Activated naive CD8-positive, alpha-beta T cell treated with anti-CD3 and anti-CD28 coated beads, Interleukin-2, amount 50 U/mL, for 24 hours (primary cell): ENCODE measurements at regions not wholly inside any gene's neighbourhood (a gene's known extent, or its start where the extent isn't known, plus 50 kb on each side); places are given as distances from the start of the nearest gene placed in this dataset.

Experiments used
- ATAC-seq: fragments of 150-1000 bp; cut with Tn5 transposase; one replicate; pipeline ENCODE4 v1.10.0; 2021
- DNase-seq: peaks from one replicate; pipeline ENCODE4 v3.0.0; 2021
- H3K27ac Mint-ChIP-seq: one replicate; pipeline ENCODE4 v1.8.0; 2021; ENCODE audit warnings: mild to moderate bottlenecking, mixed read lengths
- H3K27me3 Mint-ChIP-seq: one replicate; pipeline ENCODE4 v1.8.0; 2021; ENCODE audit warnings: mixed read lengths
- H3K36me3 Mint-ChIP-seq: one replicate; pipeline ENCODE4 v1.8.0; 2021; ENCODE audit warnings: low read depth, mixed read lengths
- H3K4me1 Mint-ChIP-seq: one replicate; pipeline ENCODE4 v1.8.0; 2021; ENCODE audit warnings: mixed read lengths
- H3K4me3 Mint-ChIP-seq: one replicate; pipeline ENCODE4 v1.8.0; 2021; ENCODE audit warnings: mild to moderate bottlenecking, moderate library complexity, mixed read lengths
- H3K9me3 Mint-ChIP-seq: one replicate; pipeline ENCODE4 v1.8.0; 2021; ENCODE audit warnings: mixed read lengths

DNA sequence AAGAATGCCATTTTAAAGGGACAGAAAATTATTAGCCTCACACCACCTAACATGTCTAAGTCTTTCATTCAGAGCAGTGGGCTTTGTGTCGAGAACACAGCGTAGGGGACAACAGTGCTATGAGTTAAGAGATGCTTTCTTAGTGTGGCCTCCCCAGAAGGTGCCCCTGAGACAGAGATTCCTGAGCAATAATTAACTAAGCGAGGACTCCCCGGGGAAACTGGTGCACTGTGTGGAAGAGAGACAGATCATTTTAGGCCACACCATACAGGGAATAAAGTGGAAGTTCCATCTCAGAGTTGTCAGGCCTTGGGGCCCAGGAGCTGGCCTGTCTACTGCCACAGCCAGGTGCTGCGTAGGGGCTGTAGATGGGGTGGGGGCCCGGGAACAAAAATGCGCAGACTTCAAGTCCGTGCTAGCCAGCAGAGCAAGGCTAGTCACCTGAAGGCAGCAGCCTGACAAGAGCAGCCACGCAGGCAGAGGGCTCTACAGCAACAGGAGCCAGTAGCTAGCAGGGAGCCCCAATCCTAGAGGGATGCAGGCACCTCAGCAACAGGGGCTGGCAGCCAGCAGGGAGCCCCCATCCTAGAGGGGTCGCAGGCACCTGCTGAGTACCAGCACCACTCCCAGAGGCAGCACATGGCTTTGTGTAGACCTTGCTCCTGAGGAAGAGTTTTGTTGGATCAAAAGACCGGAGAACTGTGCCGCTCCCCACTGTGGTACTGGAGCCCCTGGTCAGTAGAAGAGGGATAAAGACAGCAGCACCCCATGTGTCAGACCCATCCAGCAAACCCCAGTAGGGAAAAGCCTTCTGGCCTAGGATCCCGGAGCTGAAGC lies 63.0 kb upstream of the NXT1 start:
- Mint-ChIP-seq H3K27ac (no peak overlapping the region), H3K27me3 (peaks cover 10% of the 10 kb centered on the region), H3K4me1 (no peaks in the 10 kb centered on the region)

GRCh38 chr20:23286346-23286745 lies 64.2 kb upstream of the NXT1 start:
- no peaks in the 10 kb centered on the region for H3K36me3 Mint-ChIP-seq
- no peaks in the 10 kb centered on the region for H3K4me1 Mint-ChIP-seq
- H3K27me3 Mint-ChIP-seq, result peaks cover 10% of the 10 kb centered on the region
- H3K27ac Mint-ChIP-seq, result no peak overlapping the region
- ATAC-seq (no peak), DNase-seq (no peak)
- no peaks in the 10 kb centered on the region for H3K9me3 Mint-ChIP-seq
- no peak overlapping the region for H3K4me3 Mint-ChIP-seq

More for the DNA sequence above, 63.0 kb upstream of the NXT1 start:
- no peaks in the 10 kb centered on the region for H3K36me3 Mint-ChIP-seq
- H3K4me3 Mint-ChIP-seq, result no peak overlapping the region
- H3K9me3 Mint-ChIP-seq, result no peaks in the 10 kb centered on the region
- no peak for ATAC-seq
- no peak for DNase-seq

DNA sequence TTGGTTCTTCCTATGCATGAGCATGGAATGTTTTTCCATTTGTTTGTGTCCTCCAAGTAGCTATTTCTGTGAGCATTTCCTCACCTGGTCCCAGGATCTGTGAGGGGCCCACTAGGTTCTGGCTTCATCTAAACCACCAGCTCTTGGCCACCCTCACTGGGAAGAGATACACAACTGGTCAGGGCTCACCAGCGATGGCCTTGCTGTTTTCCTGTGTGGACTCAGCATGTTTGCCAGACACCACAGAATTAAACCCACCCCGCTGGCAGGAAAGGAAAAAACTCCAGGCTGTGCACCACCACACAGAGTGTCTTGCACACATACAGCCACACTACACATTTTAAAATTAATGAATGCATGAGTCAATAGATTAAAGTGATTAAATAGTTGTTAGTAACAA lies 65.1 kb upstream of the NXT1 start:
- no peak for ATAC-seq
- peaks cover 4% of the 10 kb centered on the region for H3K27me3 Mint-ChIP-seq
- H3K9me3 Mint-ChIP-seq, result no peaks in the 10 kb centered on the region
- H3K4me1 Mint-ChIP-seq, result no peaks in the 10 kb centered on the region
- H3K4me3 Mint-ChIP-seq, result no peak overlapping the region
- no peaks in the 10 kb centered on the region for H3K36me3 Mint-ChIP-seq
- H3K27ac Mint-ChIP-seq, result no peak overlapping the region
- DNase-seq, result no peak

DNA sequence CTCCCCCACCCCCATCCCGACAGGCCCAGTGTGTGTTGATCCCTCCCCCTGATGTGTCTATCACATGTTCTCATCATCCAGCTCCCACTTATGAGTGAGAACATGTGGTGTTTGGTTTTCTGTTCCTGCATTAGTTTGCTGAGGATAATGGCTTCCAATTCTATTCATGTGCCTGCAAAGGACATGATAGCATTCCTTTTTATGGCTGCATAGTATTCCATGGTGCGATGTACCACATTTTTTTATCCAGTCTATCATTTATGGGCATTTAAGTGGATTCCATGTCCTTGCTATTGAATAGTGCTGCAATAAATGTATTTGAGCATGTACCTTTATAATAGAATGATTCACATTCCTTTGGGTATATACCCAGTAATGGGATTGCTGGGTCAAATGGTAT lies 66.6 kb upstream of the NXT1 start:
- Mint-ChIP-seq H3K36me3 (no peaks in the 10 kb centered on the region), H3K27ac (no peak overlapping the region), H3K4me3 (no peak overlapping the region), H3K9me3 (no peaks in the 10 kb centered on the region), H3K4me1 (no peaks in the 10 kb centered on the region), H3K27me3 (peaks cover 2% of the 10 kb centered on the region)
- no peak for ATAC-seq
- no peak for DNase-seq

GRCh38 chr20:23283096-23283850 lies 67.3 kb upstream of the NXT1 start:
- H3K36me3 Mint-ChIP-seq, result no peaks in the 10 kb centered on the region
- no peaks in the 10 kb centered on the region for H3K4me1 Mint-ChIP-seq
- H3K9me3 Mint-ChIP-seq, result no peaks in the 10 kb centered on the region
- ATAC-seq (no peak), DNase-seq (no peak)
- H3K27me3 Mint-ChIP-seq, result peaks cover 2% of the 10 kb centered on the region
- H3K27ac Mint-ChIP-seq, result no peak overlapping the region
- H3K4me3 Mint-ChIP-seq, result no peak overlapping the region

GRCh38 chr20:23282546-23282945 lies 68.0 kb upstream of the NXT1 start:
- ATAC-seq (no peak), DNase-seq (no peak)
- no peaks in the 10 kb centered on the region for H3K36me3 Mint-ChIP-seq
- no peak overlapping the region for H3K4me3 Mint-ChIP-seq
- H3K9me3 Mint-ChIP-seq, result no peaks in the 10 kb centered on the region
- H3K27ac Mint-ChIP-seq, result no peak overlapping the region
- H3K4me1 Mint-ChIP-seq, result no peaks in the 10 kb centered on the region
- H3K27me3 Mint-ChIP-seq, result peaks cover 2% of the 10 kb centered on the region

DNA sequence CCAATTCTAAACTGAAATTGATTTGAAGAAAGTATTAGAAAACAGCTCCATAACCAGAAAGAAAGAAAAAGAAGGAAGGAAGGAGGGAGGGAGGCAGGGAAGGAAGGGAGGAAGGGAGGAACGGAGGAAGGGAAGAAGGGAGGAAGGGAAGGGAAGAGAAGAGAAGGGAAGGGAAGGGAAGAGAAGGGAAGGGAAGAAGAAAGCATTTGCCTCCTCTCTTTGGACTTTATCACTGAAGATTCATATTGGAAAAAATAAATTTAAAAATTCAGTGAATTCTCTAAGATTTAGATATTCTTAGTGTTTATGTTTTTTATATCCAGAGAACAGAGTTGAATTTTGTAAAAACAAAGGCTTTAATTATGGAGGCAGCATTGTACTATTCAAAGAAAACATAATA lies 68.5 kb upstream of the NXT1 start:
- ATAC-seq (no peak), DNase-seq (no peak)
- no peak overlapping the region for H3K27ac Mint-ChIP-seq
- H3K36me3 Mint-ChIP-seq, result no peaks in the 10 kb centered on the region
- H3K27me3 Mint-ChIP-seq, result peaks cover 2% of the 10 kb centered on the region
- H3K4me3 Mint-ChIP-seq, result no peak overlapping the region
- no peaks in the 10 kb centered on the region for H3K9me3 Mint-ChIP-seq
- H3K4me1 Mint-ChIP-seq, result no peaks in the 10 kb centered on the region

DNA sequence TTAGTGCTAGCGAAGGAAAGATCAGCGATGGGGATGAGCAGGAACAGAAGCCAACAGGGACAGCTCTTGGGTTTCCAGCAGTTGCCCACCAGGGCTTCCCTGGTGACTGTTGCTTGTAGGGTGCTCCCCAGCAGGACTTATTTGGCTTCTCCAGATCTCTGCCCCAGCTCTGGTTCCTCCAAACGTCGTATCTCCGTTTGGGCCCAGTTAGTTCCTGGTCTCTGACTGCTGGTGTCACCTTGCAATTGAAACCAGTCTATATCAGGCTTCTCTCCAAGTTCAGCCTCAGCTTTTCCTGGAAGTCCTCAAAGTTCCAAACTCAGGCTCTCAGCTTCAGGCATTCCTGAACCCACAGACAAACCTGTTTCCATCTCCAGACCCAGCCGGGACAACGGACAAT lies 70.8 kb upstream of the NXT1 start:
- peaks cover 1% of the 10 kb centered on the region for H3K27me3 Mint-ChIP-seq
- H3K4me1 Mint-ChIP-seq, result no peaks in the 10 kb centered on the region
- no peak overlapping the region for H3K4me3 Mint-ChIP-seq
- no peak for DNase-seq
- H3K36me3 Mint-ChIP-seq, result no peaks in the 10 kb centered on the region
- ATAC-seq, result no peak
- no peak overlapping the region for H3K27ac Mint-ChIP-seq
- no peaks in the 10 kb centered on the region for H3K9me3 Mint-ChIP-seq

- H3K4me3 Mint-ChIP-seq, result no peak overlapping the region
- no peaks in the 10 kb centered on the region for H3K9me3 Mint-ChIP-seq
- ATAC-seq (no peak), DNase-seq (no peak)
- no peaks in the 10 kb centered on the region for H3K27me3 Mint-ChIP-seq
- no peak overlapping the region for H3K27ac Mint-ChIP-seq
- no peaks in the 10 kb centered on the region for H3K4me1 Mint-ChIP-seq
- H3K36me3 Mint-ChIP-seq, result no peaks in the 10 kb centered on the region
These were observed 72.4 kb upstream of the NXT1 start for GRCh38 chr20:23278172-23278571.

DNA sequence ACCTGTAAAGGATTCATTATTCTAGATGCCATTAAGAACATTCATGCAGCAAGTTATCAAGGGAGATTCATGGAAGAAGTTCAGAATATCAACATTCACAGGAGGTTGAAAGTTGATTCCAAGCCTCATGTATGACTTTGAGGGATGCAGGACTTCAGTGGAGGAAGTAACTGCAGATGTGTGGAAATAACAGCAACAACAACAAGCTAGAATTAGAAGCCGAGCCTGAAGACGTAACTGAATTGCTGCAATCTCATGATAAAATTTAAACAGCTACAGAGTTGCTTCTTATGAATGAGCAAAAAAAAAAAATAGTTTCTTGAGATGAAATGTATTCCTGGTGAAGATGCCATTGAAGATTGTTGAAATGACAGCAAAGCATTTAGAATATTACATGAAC lies 73.3 kb upstream of the NXT1 start:
- ATAC-seq (no peak), DNase-seq (no peak)
- no peaks in the 10 kb centered on the region for H3K36me3 Mint-ChIP-seq
- H3K9me3 Mint-ChIP-seq, result no peaks in the 10 kb centered on the region
- no peak overlapping the region for H3K27ac Mint-ChIP-seq
- H3K4me3 Mint-ChIP-seq, result no peak overlapping the region
- no peaks in the 10 kb centered on the region for H3K27me3 Mint-ChIP-seq
- H3K4me1 Mint-ChIP-seq, result no peaks in the 10 kb centered on the region

- ATAC-seq, result no peak
- H3K4me1 Mint-ChIP-seq, result no peaks in the 10 kb centered on the region
- no peaks in the 10 kb centered on the region for H3K36me3 Mint-ChIP-seq
- no peak overlapping the region for H3K4me3 Mint-ChIP-seq
- no peak for DNase-seq
- no peaks in the 10 kb centered on the region for H3K9me3 Mint-ChIP-seq
- H3K27ac Mint-ChIP-seq, result no peak overlapping the region
- H3K27me3 Mint-ChIP-seq, result peaks cover 2% of the 10 kb centered on the region
These were observed 76.8 kb upstream of the NXT1 start for GRCh38 chr20:23273776-23274175.

GRCh38 chr20:23272176-23273029 lies 78.2 kb upstream of the NXT1 start:
- Mint-ChIP-seq H3K4me3 (no peak overlapping the region), H3K4me1 (no peaks in the 10 kb centered on the region), H3K27me3 (peaks cover 2% of the 10 kb centered on the region), H3K36me3 (no peaks in the 10 kb centered on the region), H3K27ac (no peak overlapping the region), H3K9me3 (no peaks in the 10 kb centered on the region)
- ATAC-seq (no peak), DNase-seq (no peak)

GRCh38 chr20:23270382-23270911 lies 80.1 kb upstream of the NXT1 start:
- ATAC-seq (no peak), DNase-seq (no peak)
- Mint-ChIP-seq H3K4me3 (no peak overlapping the region), H3K27me3 (peaks cover 2% of the 10 kb centered on the region), H3K36me3 (no peaks in the 10 kb centered on the region), H3K4me1 (no peaks in the 10 kb centered on the region), H3K27ac (no peak overlapping the region), H3K9me3 (no peaks in the 10 kb centered on the region)

DNA sequence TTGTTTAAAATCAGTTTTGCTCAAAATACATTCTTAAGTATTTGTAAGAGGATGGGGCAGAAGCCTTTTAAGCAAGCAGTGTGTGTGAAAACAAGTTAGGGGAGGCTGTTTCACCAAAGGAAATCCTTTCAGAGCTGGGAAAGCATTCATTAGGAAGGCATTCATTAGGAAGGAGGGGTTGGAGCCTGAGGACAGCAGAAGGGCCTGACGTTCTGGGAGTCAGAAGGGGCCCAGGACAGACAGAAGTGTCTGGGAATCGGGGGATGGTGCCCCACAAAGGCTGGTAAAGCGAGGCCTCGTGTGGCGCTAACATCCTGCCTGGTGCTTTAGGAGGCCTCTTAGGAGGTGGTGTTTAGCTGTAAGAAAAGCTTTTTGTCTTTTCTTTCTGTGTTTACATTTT lies 80.6 kb upstream of the NXT1 start:
- Mint-ChIP-seq H3K27ac (no peak overlapping the region), H3K27me3 (peaks cover 2% of the 10 kb centered on the region), H3K4me3 (no peak overlapping the region), H3K4me1 (no peaks in the 10 kb centered on the region), H3K9me3 (peaks cover 3% of the 10 kb centered on the region), H3K36me3 (no peaks in the 10 kb centered on the region)
- DNase-seq (no peak), ATAC-seq (no peak)
